NCI-H82 treated with DMSO at 0.1 percent for 48 hours (cell line): ENCODE measurements at regions not wholly inside any gene's neighbourhood (a gene's known extent, or its start where the extent isn't known, plus 50 kb on each side); places are given as distances from the start of the nearest gene placed in this dataset.
"Not testable (repeated sequence)": the region's sequence is repeated elsewhere in the genome, so short reads cannot be mapped to it uniquely, and the experiment has no call there.

Experiments used
- DNase-seq: peaks from one replicate; lab custom pipeline; 2025; ENCODE audit not compliant: unreplicated experiment; lab: John Stamatoyannopoulos, UW

GRCh38 chr6:81565071-81565470 lies 187.4 kb downstream of the TENT5A start:
- no peak for DNase-seq

- no peak for DNase-seq
These were observed 187.9 kb downstream of the TENT5A start for GRCh38 chr6:81564470-81565068.

DNA sequence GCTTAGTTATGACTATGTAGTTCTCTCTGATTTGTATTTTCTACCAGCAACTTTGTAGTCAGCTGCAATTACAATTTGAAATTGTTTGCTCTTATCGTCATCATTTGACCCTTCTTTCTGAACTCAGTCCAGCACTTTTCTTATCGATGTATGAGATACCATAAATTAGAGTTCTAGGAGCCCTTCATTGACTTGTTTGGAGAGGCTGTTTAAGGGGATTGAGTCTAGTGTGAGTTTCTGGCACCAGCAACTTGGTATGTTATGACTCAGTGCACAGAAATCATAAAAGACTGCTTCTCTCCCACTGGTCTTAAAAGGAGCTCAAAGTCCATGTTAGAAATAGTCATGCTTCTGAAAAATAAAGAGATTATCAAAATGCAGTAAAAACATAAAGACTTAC lies 190.3 kb downstream of the TENT5A start:
- no peak for DNase-seq

DNA sequence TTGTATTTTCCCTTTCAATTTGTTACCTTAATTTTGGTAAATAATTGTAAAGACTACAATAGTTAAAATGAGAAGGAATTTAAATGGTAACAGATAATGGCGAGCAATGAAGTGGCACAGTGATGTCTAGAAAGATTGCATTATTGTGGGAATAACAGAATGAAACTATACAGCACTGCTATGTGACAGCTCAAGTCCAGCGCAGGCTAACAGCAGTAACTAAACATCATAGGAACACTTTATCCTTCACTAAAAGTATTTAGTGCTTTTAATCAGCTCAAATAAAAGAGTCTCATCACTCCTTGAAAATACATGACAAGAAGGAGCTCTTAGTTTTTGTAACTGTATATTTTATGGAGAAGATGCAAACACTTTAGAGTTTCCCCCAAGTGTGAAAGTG lies 190.8 kb downstream of the TENT5A start:
- no peak for DNase-seq

DNA sequence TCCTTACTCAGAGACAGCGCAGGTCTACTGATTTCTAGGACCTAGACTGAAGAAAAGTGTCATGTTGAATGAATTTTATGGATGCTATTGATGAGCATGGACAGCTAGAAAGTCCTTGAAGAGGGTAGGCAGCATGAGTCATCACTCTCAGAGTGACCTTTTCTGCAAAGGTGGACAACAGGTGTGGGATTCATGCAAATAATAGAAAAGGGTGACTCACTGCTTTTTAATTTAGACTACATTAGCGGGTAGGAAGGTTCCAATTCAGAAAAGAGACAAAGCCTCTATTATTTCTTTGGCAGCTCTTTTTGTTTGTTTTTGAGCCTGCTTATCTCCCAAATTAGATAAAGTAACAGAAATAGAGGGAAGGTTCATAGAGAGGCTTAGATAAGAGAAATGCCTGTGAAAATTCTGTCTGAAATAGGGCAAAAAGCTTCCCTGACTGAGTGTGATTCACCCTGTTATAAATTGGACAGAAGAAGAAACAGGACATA lies 191.4 kb downstream of the TENT5A start:
- DNase-seq: no peak

DNA sequence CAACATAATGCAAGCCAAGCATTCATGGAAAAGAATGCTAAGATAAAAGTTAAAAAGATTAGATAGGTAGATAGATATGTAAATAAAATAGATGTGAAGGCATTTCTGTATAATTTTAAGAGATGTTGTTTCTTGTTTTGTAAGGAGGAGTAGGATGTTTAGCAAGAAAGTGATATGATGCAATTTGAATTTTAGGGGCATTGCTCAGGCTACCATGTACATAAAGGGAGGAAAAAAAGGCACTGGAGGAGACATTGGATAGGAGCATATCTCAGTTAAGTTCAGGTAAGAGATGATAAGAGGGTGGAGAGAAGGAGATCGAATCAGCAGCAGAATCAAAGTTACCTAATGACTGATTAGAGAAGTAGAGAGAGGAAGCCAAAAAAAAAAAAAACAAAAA lies 194.7 kb downstream of the TENT5A start:
- DNase-seq: no peak

DNA sequence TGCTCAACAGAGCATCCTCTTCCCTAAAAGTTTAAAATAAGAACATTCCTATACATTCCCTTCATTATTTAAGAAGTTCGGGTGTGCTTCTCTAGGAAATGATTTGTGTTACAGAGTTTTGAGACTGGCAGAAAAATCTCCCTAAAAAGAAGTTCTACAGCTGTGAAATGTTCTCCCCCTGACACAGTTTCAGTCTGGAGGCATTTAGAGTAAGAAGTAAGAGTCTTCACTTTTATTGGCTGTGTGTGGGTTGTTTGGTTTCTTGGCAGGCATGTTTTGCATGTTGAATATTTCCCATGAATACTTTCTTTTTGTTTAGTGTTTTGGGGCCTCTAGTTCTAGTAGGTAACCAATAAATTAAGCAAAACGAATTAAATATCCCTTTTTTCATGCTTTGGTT lies 195.9 kb downstream of the TENT5A start:
- no peak for DNase-seq

DNA sequence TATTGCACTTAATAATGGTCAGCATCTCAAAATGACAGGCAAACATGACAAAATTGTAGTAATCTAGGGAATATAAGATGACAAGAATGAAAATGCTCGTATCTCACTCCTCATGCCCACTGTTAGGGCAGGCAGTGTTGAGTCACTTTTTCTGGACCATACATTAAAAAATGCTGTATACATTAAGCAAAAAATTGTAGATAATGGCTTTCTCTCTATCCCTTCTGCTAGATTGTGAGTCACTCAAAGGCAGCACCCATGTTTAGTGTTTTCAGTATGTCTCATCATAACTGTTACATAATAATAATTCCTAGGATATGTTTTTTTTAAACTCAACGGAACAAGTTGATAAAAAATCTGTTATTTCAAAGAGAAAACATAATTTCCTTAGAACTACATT lies 199.3 kb downstream of the TENT5A start:
- no peak for DNase-seq

DNA sequence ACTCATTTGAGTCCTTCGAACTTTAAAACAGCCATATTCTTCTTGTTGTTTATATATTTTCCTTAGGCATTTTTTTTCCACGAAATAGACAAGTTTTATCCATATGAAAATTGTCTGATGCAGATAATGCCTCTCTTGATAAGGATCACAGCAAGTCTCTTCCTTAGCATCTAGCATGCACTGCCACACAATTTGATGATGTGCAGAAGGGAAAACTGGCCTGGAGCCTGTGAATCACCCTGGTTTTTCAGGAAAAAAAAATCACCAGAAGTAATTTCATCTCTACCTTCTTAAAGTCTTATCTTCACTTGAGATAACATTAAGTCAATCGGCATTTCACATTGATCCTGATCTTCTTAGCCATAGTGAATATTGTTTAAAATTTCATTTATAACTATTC lies 199.8 kb downstream of the TENT5A start:
- no peak for DNase-seq

- DNase-seq: no peak
These were observed 205.3 kb downstream of the TENT5A start for GRCh38 chr6:81547149-81547548.

DNA sequence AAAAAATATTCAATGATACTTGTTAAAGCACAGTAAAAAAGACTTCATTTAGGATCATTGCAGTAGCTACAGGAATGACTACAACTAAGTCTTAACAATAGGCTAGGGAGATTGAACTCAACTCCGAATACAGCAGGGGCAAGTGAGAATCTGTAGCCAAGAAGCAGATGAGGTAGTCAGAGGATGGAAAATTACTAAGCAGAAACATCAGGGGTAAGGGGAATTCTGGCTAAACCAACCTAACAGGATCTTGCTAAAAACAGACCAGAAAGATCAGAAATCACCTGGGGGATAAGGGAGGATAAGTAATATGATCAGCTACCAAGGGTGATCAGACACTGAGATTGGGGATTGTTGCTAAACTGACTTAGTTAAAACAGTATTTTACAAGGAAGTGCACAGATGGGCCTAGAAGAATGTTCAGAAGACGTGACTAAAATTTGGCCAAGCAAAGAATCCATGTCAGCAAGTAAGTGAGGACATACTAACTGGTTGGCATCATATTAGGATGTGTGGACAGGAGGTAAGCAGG lies 217.5 kb downstream of the TENT5A start:
- peak; percentile 14 for DNase-seq

GRCh38 chr6:81531869-81532561 lies 220.5 kb downstream of the TENT5A start:
- DNase-seq: no peak

GRCh38 chr6:81517455-81517854 lies 235.0 kb downstream of the TENT5A start:
- no peak for DNase-seq

GRCh38 chr6:81515562-81516453 lies 236.7 kb downstream of the TENT5A start:
- DNase-seq: no peak

DNA sequence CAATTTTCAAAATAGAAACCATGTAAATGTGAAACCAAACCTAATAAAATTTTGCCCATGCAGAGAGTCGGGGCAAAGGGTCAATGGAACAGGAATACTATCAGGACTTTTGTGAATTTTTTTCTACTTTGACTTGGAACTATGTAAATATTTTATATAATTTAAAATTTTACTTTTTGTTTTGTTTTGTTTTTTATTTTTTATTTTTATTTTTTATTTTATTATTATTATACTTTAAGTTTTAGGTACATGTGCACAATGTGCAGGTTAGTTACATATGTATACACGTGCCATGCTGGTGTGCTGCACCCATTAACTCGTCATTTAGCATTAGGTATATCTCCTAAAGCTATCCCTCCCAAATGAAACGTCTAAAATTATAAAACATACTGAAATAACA lies 238.3 kb downstream of the TENT5A start:
- DNase-seq: not testable (repeated sequence)

DNA sequence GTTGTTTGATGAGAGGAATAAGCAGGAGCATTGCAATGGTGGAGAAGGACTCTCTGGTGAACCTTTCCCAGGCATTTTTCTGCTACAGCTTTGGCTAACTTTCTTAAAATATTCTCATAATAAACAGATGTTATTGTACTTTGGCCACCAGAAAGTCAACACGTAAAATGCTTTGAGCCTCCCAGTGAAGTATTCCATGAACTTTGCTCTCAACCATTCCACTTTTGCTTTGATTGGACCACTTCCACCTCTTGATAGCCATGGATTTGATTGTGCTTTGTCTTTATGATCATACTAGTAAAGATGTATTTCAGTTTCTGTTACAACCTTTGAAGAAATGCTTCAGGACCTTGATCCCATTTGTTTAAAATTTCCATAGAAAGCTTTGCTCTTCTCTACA lies 241.1 kb downstream of the TENT5A start:
- DNase-seq: no peak

GRCh38 chr6:81495999-81496398 lies 256.5 kb downstream of the TENT5A start:
- no peak for DNase-seq

GRCh38 chr6:81491454-81492101 lies 260.9 kb downstream of the TENT5A start:
- DNase-seq: no peak

DNA sequence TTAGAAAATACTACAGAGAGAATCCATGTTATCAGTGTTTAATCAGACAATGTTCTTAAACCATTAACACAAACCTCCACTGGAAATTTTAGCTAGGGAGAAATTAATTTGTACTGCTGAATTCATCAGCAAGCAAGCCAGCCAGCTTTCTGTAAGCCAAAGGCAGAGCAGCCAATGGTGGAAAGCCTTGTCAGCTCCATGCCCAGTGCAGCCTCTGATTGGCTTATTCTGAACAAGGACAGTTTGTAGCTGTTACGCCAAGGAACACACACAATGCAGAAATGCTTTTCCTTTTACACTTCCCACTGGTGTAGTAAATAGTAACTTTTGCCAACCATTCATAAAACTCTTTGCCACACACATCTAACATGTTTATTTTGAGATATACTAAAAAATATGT lies 265.0 kb downstream of the TENT5A start:
- no peak for DNase-seq

GRCh38 chr6:81486234-81486633 lies 266.2 kb downstream of the TENT5A start:
- DNase-seq: no peak

GRCh38 chr6:81485395-81485794 lies 267.1 kb downstream of the TENT5A start:
- no peak for DNase-seq
